ENCODE measurements at regions not wholly inside any gene's neighbourhood (a gene's known extent, or its start where the extent isn't known, plus 50 kb on each side); places are given as distances from the start of the nearest gene placed in this dataset.

- no peak for TF ChIP-seq EP300 (IDR thresholded peaks at IDR 0.05)
- TF ChIP-seq POLR2A (IDR thresholded peaks at IDR 0.05; ENCODE audit: low read length), result no peak
Measured at GRCh38 chr2:14301331-14301730, 331.2 kb upstream of the LRATD1 start.

All from A549 (cell line).